HG02678 (cell line): ENCODE measurements at regions not wholly inside any gene's neighbourhood (a gene's known extent, or its start where the extent isn't known, plus 50 kb on each side); places are given as distances from the start of the nearest gene placed in this dataset.
A peak's percentile ranks its signal among the peaks of the same experiment; 100 is the strongest.
"Not testable (repeated sequence)": the region's sequence is repeated elsewhere in the genome, so short reads cannot be mapped to it uniquely, and the experiment has no call there.

Experiments
- ATAC-seq: cut with Tn5 transposase; IDR thresholded peaks from one replicate; pipeline ENCODE4 v1.9.1; 2021; ENCODE audit warnings: mild to moderate bottlenecking, moderate library complexity; ENCODE audit not compliant: unreplicated experiment

DNA sequence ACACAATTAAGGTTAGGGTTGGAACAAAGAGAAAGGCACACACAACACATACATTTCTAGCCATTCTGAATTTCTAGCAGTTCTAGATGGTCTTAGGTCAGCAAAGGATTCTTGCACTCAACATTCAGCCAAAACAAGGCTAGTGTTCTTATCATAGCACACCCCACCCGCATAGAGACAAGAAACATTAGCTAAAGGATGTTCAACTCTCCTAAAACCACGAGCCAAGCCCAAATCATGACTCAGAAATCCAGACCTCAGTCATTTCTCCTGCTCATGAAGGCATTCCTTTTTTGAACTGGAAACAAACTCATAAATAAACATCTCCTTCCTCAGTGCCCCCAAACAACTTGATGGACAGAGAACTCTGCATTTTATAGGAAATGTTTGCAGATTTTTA, 293.0 kb upstream of the NOTCH2NLA start:
- not testable (repeated sequence) for ATAC-seq

DNA sequence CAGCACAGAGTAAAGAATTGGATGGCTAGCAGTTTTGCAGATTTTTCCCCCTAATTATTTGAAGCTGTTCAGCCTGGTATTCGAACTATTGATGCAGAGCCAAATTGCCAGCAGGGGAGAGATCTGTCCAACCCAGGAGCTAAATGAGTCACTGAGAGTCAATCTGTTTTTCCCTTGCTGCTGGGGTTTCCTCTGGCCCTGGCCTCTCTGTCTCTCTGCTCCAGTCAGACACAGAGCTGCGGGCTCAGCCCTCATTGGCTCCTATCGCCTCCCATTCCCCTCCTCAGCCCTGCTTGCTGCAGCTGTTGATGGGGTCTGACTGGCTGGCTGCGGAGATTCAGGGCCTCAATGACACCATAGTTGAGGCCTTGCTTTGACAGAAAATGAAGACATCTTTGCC, 284.9 kb upstream of the NOTCH2NLA start:
- not testable (repeated sequence) for ATAC-seq

DNA sequence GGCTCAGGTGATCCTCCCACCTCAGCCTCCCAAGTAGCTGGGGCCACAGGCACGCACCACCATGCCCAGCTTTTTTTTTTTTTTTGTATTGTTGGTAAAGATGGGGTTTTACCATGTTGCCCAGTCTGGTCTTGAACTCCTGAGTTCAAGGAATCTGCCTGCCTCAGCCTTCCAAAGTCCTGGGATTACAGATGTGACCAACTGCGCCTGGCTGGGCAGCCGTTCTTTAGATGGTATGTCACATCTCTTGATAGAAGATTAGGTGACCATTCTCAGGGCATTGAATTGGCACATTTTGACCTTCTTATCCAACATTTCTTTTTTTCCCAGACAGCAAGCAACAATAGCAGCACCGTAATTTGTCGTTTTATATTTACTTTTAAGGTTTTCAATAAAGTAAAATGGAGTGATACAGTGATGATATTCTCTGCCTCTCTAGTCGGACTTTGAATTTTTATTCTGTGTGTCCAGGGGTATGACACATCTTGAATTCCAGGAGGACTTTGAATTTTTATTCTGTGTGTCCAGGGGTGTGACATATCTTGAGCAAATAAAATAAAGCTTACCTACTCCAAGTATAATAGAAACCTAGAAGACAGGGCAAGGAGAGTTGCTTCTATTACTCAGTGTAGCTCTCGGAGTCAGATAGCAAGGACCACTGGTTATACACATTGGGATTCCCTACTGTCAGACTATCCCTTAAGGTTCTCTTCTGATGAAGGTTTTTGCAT, 282.4 kb upstream of the NOTCH2NLA start:
- not testable (repeated sequence) for ATAC-seq

DNA sequence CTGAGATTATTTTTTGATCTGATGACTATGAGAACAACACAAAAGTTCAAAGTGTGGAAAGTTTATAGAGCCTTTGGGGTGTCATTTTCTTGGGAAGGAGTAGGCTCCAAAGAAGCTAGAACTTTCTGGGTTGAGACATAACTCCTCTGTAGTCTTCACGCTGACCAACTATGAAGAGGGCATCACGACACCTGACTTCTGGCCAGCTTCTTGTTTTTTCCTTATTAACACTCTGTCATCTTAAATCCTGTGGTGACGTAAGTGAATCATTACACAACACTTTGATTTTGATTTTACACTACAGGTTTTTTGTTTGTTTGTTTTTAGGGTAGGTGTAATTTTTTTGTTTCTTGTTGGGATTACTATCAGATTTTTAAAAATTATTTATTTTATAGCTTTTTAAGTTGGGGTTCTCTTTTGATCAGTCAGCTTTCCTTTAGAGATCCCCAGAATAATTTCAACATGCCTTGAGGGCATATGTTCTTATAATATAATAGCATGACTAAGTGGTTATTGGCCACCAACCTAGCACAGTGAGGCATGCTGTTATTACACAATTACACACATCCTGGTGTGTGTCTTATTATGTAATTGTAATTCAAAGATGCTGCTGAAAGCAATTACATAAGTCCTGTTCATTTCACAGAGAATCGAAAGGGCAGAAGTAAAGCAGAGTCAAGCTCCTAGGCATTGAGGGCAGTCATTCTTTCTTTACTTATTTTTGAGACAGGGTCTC, 281.6 kb upstream of the NOTCH2NLA start:
- ATAC-seq, result not testable (repeated sequence)

DNA sequence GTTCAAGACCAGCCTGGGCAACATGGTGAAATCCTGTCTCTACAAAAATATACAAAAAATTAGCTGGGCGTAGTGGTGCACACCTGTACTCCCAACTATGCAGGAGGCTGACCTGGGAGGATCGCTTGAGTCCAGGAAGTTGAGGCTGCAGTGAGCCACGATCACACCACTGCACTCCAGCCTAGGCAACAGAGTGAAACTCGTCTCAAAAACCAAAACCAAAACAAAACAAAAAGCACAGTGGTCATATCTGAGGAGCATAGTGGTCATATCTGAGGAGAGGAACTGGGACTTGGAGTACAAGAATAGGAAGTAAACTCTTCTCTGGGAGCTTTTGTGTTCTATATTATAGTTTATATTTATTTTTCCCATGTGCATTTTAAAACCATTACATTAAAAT, 275.3 kb upstream of the NOTCH2NLA start:
- not testable (repeated sequence) for ATAC-seq

DNA sequence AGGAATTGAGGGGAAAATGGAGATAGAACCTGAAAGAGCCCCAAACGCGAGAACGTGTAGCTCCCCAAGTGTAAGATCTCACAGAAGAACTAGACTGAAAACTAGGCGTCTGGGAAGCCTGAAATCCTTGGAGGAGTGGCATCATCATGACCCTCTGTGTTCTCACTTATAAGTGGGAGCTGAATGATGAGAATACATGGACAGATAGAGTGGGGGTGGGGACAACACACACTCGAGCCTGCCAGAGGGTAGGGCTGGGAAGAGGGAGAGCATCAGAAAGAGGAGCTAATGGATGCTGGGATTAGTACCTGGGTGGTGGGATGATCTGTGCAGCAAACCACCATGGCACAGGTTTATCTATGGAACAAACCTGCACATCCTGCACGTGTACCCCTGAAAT, 258.7 kb upstream of the NOTCH2NLA start:
- not testable (repeated sequence) for ATAC-seq

DNA sequence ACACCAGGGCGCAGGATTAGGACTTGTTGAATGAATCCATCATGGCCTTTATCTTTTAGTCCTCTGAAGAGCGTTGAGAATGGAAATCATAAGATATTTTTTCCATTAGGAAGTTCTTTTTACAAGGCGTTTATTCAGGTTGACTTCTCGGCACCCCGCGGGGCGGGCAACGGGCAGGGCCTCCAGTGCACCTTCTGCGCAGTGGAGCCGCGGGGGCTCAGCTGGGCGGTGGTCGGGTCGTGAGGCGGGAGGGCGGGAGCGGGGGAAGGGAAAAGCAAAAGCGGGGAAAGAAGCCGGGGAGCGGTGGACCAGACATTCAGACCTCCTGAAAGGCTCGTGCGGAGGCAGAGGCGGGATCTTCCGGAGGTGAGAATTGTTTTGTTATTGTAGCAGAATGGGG, 258.3 kb upstream of the NOTCH2NLA start:
- ATAC-seq, result not testable (repeated sequence)

DNA sequence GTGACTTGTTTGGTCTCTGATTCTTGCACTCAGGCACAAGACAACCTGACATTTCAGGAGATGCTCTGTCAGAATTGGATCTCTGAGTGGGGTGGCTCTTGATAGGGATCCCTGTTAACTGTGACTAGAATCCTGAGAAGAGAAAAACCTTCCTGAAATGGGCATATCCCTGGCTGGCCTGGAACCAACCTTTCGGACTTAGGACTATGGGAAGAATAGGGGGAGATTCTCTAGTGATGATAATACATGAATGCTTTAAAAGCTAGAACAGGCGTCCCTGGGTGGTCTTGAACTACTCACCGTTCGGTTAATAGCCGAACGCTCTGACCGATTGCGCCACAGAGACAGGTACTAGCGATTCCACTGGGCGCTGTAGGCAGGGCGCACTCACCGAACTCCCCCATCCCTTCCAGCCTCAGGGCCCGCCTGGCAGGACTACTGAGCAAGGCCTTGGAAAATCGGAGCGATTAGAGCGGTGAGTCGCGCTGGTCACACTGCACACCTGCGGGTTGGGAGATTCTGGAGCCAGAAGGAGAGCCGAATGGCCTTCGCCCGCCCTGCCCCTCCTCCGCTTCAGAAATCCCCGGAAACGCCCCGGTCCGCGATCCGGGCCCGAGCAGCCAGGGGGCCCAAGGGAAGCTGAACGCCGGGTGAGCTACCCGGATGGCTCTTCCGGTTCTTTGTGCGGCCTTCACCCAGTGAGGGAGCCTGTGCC, 257.6 kb upstream of the NOTCH2NLA start:
- ATAC-seq, result not testable (repeated sequence)

DNA sequence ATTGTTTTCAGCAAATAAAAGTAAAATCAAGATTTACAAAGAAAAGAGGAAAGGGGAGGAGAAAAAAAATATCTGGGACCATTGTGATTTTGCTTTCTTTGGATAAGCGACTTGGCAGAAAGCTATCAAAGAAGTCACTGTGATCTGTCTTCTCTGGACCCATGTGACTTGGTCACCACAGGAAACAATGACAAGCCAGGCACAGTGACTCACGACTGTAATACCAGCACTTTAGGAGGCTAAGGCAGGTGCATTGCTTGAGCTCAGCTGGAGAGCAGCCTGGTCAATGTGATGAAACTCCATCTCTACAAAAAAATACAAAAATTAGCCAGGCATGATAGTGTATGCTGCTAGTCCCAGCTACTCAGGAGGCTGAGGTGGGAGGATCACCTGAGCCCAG, 255.4 kb upstream of the NOTCH2NLA start:
- not testable (repeated sequence) for ATAC-seq

DNA sequence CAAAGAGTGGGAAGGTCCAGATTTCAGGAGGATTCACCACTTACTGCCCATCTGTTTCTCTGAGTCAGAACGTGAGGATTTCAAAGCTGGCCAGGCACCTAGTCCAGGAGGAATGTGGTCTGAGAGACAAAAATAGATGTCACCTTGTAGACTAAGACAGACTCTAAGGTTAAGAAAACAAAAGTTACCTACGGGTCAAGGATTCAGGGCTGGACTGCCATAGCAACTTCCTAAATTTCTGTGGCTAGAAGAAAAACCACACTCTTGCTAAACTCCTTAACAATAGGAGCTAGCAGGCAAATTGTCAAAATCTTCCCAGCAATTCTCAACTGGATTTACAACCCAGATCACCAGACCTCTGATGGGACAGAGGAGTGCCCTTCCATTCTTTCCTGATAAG, 250.4 kb upstream of the NOTCH2NLA start:
- not testable (repeated sequence) for ATAC-seq

DNA sequence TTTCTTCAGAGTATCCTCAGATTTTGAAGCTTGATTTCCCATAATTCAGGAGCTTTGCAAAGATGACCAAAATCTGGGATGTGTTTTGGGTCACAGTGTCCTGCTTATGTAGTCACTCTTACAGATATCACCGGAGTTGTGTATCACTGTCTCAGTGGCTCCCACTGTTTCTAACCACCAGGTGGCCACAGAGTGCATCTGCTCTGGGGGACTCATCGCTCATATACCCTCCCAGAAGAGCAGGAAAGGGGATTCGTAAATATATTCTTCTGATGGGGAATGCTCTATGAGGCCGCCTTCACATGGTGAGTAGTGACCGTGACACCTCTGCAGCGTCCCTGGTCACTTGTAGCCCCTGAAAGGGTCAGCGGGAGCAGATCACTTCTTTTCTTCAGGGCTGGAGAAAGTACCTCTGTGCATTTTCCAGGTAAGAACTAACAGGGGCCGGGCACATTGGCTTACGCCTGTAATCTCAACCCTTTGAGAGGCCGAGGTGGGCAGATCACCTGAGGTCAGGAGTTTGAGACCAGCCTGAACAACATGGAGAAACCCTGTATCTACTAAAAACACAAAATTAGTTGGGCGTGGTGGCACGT, 249.4 kb upstream of the NOTCH2NLA start:
- not testable (repeated sequence) for ATAC-seq

DNA sequence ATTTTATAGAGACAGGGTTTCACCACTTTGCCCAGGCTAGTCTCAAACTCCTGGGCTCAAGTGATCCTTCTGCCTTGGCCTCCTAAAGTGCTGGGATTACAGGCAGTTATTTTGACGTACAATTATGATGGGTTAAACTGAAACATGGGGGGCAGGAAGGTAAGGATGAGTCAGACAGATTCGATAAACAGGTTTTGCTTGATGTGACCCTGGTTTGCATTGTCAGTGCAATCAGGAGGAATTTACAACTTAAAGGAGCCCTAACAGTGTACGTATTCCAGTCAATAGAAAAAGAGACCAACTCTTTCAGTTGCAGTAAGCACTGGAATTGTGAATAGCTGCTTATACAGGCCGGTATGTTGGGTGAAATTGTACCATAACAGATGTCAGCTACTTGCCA, 246.3 kb upstream of the NOTCH2NLA start:
- not testable (repeated sequence) for ATAC-seq

DNA sequence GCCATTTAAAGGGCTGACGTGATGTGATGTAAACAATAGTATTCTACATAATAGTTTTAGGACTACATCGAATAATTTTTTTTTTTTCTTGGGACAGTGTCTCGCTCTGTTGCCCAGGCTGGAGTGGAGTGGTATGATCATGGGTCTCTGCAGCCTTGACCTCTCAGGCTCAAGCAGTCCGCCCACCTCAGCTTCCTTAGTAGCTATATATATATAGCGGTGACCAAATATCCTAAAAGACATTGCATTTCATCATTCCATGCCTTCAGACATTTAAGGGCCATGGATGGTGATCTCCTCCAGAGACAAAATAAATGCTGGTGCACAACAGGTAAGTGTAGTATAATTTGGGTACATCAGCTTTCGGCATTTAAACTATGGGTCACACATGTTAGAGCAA, 245.4 kb upstream of the NOTCH2NLA start:
- not testable (repeated sequence) for ATAC-seq

DNA sequence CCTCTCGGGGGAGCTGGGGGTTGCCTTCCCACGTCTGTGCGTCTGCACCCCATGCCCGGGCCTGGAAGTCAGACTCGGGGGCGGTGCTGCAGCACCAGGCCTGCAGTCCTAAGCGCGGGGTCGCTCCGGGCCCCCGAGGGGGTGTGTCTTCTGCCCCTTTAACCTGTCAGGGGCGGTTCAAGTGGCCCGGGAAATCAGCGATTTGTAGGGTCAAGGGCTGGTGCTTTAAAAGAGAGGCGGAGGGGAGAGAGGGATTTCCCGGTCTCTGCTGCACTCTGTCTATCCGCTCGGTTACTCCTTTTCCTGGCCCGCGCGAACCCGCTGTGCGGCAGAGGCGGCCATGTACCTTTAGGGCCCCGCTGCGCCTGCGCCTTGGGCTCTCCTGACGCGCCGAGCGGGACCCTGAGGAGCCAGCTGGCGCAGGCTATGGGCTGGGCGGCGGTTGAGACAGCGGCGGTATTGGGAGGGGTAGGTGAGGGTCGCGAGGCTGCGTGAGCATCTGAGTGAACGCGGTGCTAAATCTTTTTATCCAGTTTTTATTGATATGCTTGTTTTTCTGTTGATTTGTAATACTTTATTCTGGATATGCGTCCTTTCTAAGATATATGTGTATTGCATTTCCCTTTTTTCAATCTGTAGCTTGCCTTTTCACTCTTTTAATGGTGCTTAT, 243.5 kb upstream of the NOTCH2NLA start:
- peak; percentile 95 for ATAC-seq

DNA sequence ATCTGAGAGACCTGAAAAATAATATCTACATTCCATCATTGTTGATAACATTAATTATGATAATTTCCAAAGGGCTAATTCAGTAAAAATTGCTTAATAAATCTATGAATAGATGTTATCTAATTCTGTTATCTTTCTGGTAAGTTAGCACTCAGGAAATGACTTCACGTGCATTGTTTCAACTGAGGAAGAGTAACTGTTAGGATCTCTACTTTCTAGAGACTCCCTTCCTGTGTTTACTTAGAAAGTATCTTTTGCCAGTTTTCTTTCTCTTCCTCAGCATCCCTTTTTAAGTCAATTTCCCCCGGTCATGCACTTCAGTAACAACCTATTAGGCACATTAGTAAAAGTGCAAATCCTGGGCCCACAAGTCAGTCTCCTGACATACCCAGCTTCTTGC, 231.1 kb upstream of the NOTCH2NLA start:
- ATAC-seq, result not testable (repeated sequence)

DNA sequence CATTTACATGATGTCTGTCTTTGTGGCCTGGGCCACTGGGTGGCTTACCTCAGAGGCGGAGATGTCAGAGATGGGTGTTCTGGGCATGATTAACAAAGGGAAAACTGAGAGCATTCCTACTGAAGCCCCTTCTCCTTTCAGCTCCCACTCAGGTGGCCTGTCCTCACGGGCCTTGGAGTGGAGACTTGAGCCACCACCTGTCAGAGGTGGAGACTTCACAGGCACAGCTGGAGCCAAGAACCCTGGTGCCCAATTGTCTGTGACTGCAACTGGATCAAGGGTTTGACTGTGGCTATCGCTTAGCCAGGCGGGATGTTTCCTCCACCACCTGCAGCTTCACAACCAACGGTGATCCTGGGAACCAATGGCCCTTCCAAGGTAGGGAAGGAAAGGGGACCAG, 230.5 kb upstream of the NOTCH2NLA start:
- not testable (repeated sequence) for ATAC-seq

DNA sequence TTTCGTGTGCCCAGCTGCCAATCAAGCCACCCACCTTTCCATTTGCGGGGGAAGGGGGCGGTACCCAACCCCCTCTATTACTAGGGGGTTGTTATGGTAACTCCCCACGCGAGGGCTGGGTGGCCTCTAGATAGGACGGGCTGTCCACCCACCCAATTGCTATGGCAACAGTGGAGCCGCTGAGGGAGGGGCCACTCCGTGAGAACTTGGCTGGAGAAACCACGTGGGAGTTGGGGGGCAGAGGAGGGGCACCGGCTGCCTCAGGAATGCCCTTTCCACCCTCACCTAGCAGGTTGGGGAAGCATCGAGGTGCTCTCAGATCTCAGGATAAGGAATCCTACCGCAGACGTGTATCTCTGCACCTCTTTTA, 220.0 kb upstream of the NOTCH2NLA start:
- not testable (repeated sequence) for ATAC-seq

DNA sequence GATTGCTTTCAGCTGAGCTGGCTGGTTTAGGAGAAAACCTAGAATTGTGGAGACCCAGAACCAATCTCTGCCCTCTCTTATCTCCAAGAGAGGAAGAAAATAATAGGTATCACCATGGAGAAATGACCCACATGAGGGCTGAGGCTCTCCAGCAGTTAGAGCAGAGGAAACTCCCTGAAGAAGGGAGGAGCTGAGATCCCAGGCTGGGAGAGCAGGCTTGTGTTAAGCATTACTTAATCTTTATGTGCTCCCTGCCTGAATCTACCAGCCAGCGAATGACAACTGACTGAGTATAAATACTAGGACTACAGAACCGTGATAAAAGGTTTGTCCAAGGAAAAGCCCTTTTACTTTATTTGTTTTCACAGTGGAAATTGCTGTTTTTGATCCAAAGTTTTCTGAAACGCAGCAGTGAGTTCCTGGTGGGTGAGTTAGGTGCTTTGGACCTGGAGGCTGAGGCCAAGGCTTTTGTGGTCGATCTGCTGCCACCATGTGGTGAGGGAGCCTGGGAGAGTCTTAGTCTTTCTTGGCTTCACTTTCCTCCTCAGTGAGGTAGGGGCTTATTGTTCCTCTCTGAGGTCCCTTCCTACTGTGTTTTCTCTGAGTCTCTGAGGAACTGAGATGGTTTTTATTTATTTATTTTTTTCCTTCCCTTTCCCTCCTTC, 219.5 kb upstream of the NOTCH2NLA start:
- not testable (repeated sequence) for ATAC-seq

DNA sequence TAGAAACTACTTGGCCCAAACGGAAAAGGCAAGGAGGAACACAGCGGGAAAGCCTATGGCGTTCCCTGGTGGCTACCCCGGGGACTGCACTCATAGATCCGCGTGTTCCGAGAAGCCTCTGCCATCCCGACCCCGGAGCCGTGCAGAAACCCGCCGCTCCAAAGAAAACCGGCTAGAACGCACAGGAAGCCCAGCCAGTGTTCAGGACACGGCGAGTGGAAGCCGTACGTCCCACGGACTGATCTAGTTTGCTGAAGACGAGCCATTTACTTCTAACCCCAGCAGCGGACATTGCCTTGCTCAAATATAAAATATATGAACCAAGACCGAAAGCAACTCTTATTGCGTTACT, 215.0 kb upstream of the NOTCH2NLA start:
- not testable (repeated sequence) for ATAC-seq
